ENCODE measurements at regions not wholly inside any gene's neighbourhood (a gene's known extent, or its start where the extent isn't known, plus 50 kb on each side); places are given as distances from the start of the nearest gene placed in this dataset.

DNA sequence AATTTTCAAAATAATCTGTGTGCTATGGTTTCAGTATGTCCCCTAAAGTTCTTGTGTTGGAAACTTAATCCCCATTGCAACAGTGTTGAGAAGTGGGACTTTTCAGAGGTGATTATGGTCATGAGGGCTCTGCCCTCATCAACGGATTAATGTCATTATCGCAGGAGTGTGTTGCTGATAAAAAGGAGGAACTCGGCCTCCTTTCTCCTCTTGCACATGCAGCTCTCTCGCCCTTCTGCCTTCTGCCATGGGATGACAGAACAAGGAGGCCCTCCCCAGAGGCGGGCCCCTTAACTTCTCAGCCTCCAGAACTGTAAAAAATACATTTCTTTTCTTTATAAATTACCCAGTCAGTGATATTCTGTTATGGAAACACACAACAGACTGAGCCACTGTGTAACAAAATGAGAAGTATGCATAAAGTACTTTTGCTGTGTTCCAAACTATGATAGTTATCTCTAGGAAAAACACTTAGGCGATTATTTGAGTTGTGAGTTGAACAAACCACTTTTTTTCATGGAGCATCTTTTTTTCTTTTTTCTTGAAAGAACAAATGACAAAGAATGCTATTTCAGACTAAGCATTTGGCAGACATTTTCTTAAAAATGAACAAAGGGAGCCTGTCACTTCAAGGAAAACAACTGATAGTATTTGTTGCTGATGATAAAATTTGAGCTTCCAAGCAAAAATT, 134.8 kb upstream of the FUT8 start:
- no peak overlapping the region for H3K4me2 ChIP-seq (ENCODE audit: low read depth, low read length, poor library complexity, severe bottlenecking)
- H3K36me3 ChIP-seq (ENCODE audit: low read length) = no peaks in the 10 kb centered on the region
- H3K79me2 ChIP-seq (ENCODE audit: insufficient read depth, low read length) = no peaks in the 10 kb centered on the region
- no peaks in the 10 kb centered on the region for H3K27me3 ChIP-seq (ENCODE audit: low read length)
- no peaks in the 10 kb centered on the region for H3F3A ChIP-seq (ENCODE audit: insufficient read depth)
- no peak overlapping the region for H3K4me3 ChIP-seq (ENCODE audit: insufficient read depth, low read length, poor library complexity, severe bottlenecking)
- TF ChIP-seq EZH2phosphoT487 (conservative IDR thresholded peaks at IDR 0.05; ENCODE audit: low read length) = no peak
- TF ChIP-seq, protein P1, sequence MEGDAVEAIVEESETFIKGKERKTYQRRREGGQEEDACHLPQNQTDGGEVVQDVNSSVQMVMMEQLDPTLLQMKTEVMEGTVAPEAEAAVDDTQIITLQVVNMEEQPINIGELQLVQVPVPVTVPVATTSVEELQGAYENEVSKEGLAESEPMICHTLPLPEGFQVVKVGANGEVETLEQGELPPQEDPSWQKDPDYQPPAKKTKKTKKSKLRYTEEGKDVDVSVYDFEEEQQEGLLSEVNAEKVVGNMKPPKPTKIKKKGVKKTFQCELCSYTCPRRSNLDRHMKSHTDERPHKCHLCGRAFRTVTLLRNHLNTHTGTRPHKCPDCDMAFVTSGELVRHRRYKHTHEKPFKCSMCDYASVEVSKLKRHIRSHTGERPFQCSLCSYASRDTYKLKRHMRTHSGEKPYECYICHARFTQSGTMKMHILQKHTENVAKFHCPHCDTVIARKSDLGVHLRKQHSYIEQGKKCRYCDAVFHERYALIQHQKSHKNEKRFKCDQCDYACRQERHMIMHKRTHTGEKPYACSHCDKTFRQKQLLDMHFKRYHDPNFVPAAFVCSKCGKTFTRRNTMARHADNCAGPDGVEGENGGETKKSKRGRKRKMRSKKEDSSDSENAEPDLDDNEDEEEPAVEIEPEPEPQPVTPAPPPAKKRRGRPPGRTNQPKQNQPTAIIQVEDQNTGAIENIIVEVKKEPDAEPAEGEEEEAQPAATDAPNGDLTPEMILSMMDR (IDR thresholded peaks at IDR 0.05; ENCODE audit: insufficient read depth, low read length, poor library complexity, severe bottlenecking) = no peak
- H3K9ac ChIP-seq (ENCODE audit: low read length) = no peak overlapping the region
- H2AFZ ChIP-seq (ENCODE audit: low read depth, low read length, severe bottlenecking) = no peak overlapping the region
- no peaks in the 10 kb centered on the region for H4K20me1 ChIP-seq (ENCODE audit: low read depth, low read length)
- H3K27ac ChIP-seq (ENCODE audit: low read depth, low read length) = no peak overlapping the region
- no peaks in the 10 kb centered on the region for H3K9me2 ChIP-seq (replicated peaks; ENCODE audit: insufficient read depth, low read length)
- H3K9me3 ChIP-seq (ENCODE audit: insufficient read depth, low read length) = no peaks in the 10 kb centered on the region

DNA sequence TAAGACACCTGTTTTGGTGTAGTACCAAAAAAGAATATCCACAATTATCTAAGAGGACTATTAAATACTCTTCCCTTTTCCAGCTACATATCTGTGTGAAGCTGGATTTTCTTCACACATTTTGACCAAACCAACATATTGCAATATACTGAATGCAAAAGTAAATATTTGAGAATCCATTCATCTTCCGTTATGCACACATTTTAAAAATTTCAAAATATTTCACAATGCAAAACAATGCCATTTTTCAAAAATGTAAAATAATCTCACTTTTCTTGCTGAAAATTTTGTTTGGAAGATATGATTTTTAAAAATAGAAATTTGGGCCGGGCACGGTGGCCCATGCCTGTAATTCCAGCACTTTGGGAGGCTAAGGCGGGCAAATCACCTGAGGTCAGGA, 133.9 kb upstream of the FUT8 start:
- H3K9me2 ChIP-seq (replicated peaks; ENCODE audit: insufficient read depth, low read length) = no peaks in the 10 kb centered on the region
- TF ChIP-seq, protein P1 (IDR thresholded peaks at IDR 0.05; ENCODE audit: insufficient read depth, low read length, poor library complexity, severe bottlenecking) = no peak
- TF ChIP-seq EZH2phosphoT487 (conservative IDR thresholded peaks at IDR 0.05; ENCODE audit: low read length) = no peak
- no peaks in the 10 kb centered on the region for H3K27me3 ChIP-seq (ENCODE audit: low read length)
- H3K4me3 ChIP-seq (ENCODE audit: insufficient read depth, low read length, poor library complexity, severe bottlenecking) = no peak overlapping the region
- H3F3A ChIP-seq (ENCODE audit: insufficient read depth) = no peaks in the 10 kb centered on the region
- no peak overlapping the region for H2AFZ ChIP-seq (ENCODE audit: low read depth, low read length, severe bottlenecking)
- H3K27ac ChIP-seq (ENCODE audit: low read depth, low read length) = no peak overlapping the region
- no peaks in the 10 kb centered on the region for H3K36me3 ChIP-seq (ENCODE audit: low read length)
- H4K20me1 ChIP-seq (ENCODE audit: low read depth, low read length) = no peaks in the 10 kb centered on the region
- H3K79me2 ChIP-seq (ENCODE audit: insufficient read depth, low read length) = no peaks in the 10 kb centered on the region
- no peak overlapping the region for H3K9ac ChIP-seq (ENCODE audit: low read length)
- H3K4me2 ChIP-seq (ENCODE audit: low read depth, low read length, poor library complexity, severe bottlenecking) = no peak overlapping the region
- H3K9me3 ChIP-seq (ENCODE audit: insufficient read depth, low read length) = no peaks in the 10 kb centered on the region

DNA sequence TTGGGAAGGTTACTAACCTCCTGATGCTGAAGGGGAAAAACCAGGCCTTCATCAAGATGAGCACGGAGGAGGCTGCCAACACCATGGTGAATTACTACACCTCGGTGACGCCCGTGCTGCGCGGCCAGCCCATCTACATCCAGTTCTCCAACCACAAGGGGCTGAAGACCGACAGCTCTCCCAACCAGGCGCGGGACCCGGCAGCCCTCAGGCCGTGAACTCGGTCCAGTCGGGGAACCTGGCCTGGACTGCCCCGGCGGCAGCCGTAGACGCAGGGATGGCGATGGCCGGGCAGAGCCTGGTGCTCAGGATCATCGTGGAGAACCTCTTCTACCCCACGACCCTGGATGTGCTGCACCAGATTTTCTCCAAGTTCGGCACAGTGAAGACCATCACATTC, 133.0 kb upstream of the FUT8 start:
- Histone ChIP-seq H3K9me3 (ENCODE audit: insufficient read depth, low read length) (no peaks in the 10 kb centered on the region), H3K9me2 (replicated peaks; ENCODE audit: insufficient read depth, low read length) (no peaks in the 10 kb centered on the region), H4K20me1 (ENCODE audit: low read depth, low read length) (no peaks in the 10 kb centered on the region), H3K79me2 (ENCODE audit: insufficient read depth, low read length) (no peaks in the 10 kb centered on the region), H3K27me3 (ENCODE audit: low read length) (no peaks in the 10 kb centered on the region), H3K36me3 (ENCODE audit: low read length) (no peaks in the 10 kb centered on the region), H3K9ac (ENCODE audit: low read length) (no peak overlapping the region), H3F3A (ENCODE audit: insufficient read depth) (no peaks in the 10 kb centered on the region), H3K4me3 (ENCODE audit: insufficient read depth, low read length, poor library complexity, severe bottlenecking) (no peak overlapping the region), H2AFZ (ENCODE audit: low read depth, low read length, severe bottlenecking) (no peak overlapping the region), H3K4me2 (ENCODE audit: low read depth, low read length, poor library complexity, severe bottlenecking) (no peak overlapping the region), H3K27ac (ENCODE audit: low read depth, low read length) (no peak overlapping the region)
- TF ChIP-seq EZH2phosphoT487 (conservative IDR thresholded peaks at IDR 0.05; ENCODE audit: low read length) = no peak
- TF ChIP-seq, protein P1 (IDR thresholded peaks at IDR 0.05; ENCODE audit: insufficient read depth, low read length, poor library complexity, severe bottlenecking) = no peak

All from SU-DHL-6 (cell line).